ENCODE measurements at regions not wholly inside any gene's neighbourhood (a gene's known extent, or its start where the extent isn't known, plus 50 kb on each side); places are given as distances from the start of the nearest gene placed in this dataset.

DNA sequence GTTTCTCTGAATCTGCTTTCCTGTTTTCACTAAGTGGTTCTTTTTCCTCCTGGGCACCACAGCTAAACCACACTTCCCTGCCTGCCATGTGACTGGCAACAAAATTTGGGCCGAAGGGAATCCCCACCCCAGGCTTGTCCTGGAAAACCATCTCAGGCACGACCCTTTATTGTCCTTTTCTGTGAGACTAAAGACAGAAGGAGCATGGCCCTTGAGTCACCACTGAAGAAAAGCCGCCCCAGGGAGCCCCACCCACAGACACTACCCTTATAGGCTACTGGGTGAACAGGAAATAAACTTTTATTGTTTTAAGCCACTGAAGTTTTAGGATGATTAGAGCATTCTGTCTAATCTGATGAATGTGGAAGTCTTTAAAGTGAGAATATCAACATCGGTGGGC is 88.6 kb upstream of the BRD7 start:
- TF ChIP-seq ZNF425 (CRISPR knock-in tag; conservative IDR thresholded peaks at IDR 0.05) = no peak
- TF ChIP-seq, protein P1, sequence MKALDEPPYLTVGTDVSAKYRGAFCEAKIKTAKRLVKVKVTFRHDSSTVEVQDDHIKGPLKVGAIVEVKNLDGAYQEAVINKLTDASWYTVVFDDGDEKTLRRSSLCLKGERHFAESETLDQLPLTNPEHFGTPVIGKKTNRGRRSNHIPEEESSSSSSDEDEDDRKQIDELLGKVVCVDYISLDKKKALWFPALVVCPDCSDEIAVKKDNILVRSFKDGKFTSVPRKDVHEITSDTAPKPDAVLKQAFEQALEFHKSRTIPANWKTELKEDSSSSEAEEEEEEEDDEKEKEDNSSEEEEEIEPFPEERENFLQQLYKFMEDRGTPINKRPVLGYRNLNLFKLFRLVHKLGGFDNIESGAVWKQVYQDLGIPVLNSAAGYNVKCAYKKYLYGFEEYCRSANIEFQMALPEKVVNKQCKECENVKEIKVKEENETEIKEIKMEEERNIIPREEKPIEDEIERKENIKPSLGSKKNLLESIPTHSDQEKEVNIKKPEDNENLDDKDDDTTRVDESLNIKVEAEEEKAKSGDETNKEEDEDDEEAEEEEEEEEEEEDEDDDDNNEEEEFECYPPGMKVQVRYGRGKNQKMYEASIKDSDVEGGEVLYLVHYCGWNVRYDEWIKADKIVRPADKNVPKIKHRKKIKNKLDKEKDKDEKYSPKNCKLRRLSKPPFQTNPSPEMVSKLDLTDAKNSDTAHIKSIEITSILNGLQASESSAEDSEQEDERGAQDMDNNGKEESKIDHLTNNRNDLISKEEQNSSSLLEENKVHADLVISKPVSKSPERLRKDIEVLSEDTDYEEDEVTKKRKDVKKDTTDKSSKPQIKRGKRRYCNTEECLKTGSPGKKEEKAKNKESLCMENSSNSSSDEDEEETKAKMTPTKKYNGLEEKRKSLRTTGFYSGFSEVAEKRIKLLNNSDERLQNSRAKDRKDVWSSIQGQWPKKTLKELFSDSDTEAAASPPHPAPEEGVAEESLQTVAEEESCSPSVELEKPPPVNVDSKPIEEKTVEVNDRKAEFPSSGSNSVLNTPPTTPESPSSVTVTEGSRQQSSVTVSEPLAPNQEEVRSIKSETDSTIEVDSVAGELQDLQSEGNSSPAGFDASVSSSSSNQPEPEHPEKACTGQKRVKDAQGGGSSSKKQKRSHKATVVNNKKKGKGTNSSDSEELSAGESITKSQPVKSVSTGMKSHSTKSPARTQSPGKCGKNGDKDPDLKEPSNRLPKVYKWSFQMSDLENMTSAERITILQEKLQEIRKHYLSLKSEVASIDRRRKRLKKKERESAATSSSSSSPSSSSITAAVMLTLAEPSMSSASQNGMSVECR (CRISPR knock-in tag; IDR thresholded peaks at IDR 0.05; ENCODE audit: borderline replicate concordance) = no peak
- TF ChIP-seq, protein P2, sequence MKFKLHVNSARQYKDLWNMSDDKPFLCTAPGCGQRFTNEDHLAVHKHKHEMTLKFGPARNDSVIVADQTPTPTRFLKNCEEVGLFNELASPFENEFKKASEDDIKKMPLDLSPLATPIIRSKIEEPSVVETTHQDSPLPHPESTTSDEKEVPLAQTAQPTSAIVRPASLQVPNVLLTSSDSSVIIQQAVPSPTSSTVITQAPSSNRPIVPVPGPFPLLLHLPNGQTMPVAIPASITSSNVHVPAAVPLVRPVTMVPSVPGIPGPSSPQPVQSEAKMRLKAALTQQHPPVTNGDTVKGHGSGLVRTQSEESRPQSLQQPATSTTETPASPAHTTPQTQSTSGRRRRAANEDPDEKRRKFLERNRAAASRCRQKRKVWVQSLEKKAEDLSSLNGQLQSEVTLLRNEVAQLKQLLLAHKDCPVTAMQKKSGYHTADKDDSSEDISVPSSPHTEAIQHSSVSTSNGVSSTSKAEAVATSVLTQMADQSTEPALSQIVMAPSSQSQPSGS (CRISPR knock-in tag; IDR thresholded peaks at IDR 0.05; ENCODE audit: borderline replicate concordance, low read depth) = no peak
- no peak for TF ChIP-seq CDX4 (CRISPR knock-in tag; IDR thresholded peaks at IDR 0.05; ENCODE audit: borderline replicate concordance)
- TF ChIP-seq, protein P3, sequence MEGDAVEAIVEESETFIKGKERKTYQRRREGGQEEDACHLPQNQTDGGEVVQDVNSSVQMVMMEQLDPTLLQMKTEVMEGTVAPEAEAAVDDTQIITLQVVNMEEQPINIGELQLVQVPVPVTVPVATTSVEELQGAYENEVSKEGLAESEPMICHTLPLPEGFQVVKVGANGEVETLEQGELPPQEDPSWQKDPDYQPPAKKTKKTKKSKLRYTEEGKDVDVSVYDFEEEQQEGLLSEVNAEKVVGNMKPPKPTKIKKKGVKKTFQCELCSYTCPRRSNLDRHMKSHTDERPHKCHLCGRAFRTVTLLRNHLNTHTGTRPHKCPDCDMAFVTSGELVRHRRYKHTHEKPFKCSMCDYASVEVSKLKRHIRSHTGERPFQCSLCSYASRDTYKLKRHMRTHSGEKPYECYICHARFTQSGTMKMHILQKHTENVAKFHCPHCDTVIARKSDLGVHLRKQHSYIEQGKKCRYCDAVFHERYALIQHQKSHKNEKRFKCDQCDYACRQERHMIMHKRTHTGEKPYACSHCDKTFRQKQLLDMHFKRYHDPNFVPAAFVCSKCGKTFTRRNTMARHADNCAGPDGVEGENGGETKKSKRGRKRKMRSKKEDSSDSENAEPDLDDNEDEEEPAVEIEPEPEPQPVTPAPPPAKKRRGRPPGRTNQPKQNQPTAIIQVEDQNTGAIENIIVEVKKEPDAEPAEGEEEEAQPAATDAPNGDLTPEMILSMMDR (IDR thresholded peaks at IDR 0.05) = no peak
- TF ChIP-seq, protein P4, sequence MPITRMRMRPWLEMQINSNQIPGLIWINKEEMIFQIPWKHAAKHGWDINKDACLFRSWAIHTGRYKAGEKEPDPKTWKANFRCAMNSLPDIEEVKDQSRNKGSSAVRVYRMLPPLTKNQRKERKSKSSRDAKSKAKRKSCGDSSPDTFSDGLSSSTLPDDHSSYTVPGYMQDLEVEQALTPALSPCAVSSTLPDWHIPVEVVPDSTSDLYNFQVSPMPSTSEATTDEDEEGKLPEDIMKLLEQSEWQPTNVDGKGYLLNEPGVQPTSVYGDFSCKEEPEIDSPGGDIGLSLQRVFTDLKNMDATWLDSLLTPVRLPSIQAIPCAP (CRISPR knock-in tag; IDR thresholded peaks at IDR 0.05) = no peak
- no peak for TF ChIP-seq MXD4 (CRISPR knock-in tag; IDR thresholded peaks at IDR 0.05; ENCODE audit: borderline replicate concordance)

Data from WTC11 (cell line).